OCI-LY7 (cell line): ENCODE measurements at regions not wholly inside any gene's neighbourhood (a gene's known extent, or its start where the extent isn't known, plus 50 kb on each side); places are given as distances from the start of the nearest gene placed in this dataset.
A peak's percentile ranks its signal among the peaks of the same experiment; 100 is the strongest.

Source experiments
- BruUV-seq: library from RNA; stranded (reverse); fragments of 400-500 nt; replicated peaks from 2 replicates; lab custom pipeline; 2021; lab: Mats Ljungman, UMichigan
- CTCF ChIA-PET: fragments of 300-600 bp; sonication (Branson Sonifier 250); formaldehyde crosslinking; loops from one replicate; lab custom pipeline; 2022; ENCODE audit warnings: antibody characterized with exemption; ENCODE audit not compliant: unreplicated experiment; lab: Charles Lee
- POLR2A ChIA-PET: fragments of 300-600 bp; sonication (Branson Sonifier 250); formaldehyde crosslinking; loops from one replicate; lab custom pipeline; 2022; ENCODE audit warnings: antibody characterized with exemption; lab: Charles Lee
- DNase-seq: peaks from one replicate; pipeline ENCODE4 v3.0.0-alpha.2; 2015; ENCODE audit warnings: low spot score
- H2AFZ ChIP-seq: fragments of 200-600 bp; sonication (generic), shearing (Covaris generic); 2 replicates; pipeline ENCODE4 v1.6.1; 2014; ENCODE audit warnings: mild to moderate bottlenecking, antibody characterized with exemption, low read length, moderate library complexity
- H3K27ac ChIP-seq: fragments of 200-600 bp; sonication (generic); 2 replicates; pipeline ENCODE4 v1.5.1; 2014; ENCODE audit warnings: mixed run types, low read depth, mild to moderate bottlenecking, moderate library complexity, low read length, inconsistent platforms; ENCODE audit not compliant: poor library complexity, severe bottlenecking
- H3K36me3 ChIP-seq: fragments of 200-600 bp; sonication (generic); 2 replicates; pipeline ENCODE4 v1.6.1; 2014; ENCODE audit warnings: mild to moderate bottlenecking, antibody characterized with exemption, low read length, moderate library complexity, mixed read lengths; ENCODE audit not compliant: insufficient read depth
- H3K4me1 ChIP-seq: fragments of 200-600 bp; sonication (generic); 2 replicates; pipeline ENCODE4 v1.5.1; 2014; ENCODE audit warnings: mild to moderate bottlenecking, low read length; ENCODE audit not compliant: insufficient read depth, poor library complexity, severe bottlenecking
- H3K4me2 ChIP-seq: fragments of 200-600 bp; sonication (generic); 2 replicates; pipeline ENCODE4 v1.6.1; 2014; ENCODE audit warnings: mild to moderate bottlenecking, low read length
- H3K4me3 ChIP-seq: fragments of 200-600 bp; sonication (generic); 2 replicates; pipeline ENCODE4 v1.5.1; 2014; ENCODE audit warnings: mild to moderate bottlenecking, low read depth, low read length; ENCODE audit not compliant: poor library complexity, severe bottlenecking
- H3K79me2 ChIP-seq: fragments of 200-600 bp; sonication (generic); 2 replicates; pipeline ENCODE4 v1.6.1; 2016; ENCODE audit warnings: low read depth, mild to moderate bottlenecking, low read length, moderate library complexity, mixed read lengths; ENCODE audit not compliant: insufficient read depth
- H3K9me2 ChIP-seq: fragments of 200-600 bp; sonication (generic); 2 replicates; pipeline ENCODE4 v1.6.1; 2016; ENCODE audit warnings: mild to moderate bottlenecking, low read length, mixed read lengths; ENCODE audit not compliant: insufficient read depth
- H3K9me3 ChIP-seq: fragments of 200-600 bp; sonication (generic); 2 replicates; pipeline ENCODE4 v1.6.1; 2014; ENCODE audit warnings: mild to moderate bottlenecking, mixed run types, low read length, mixed read lengths
- H4K20me1 ChIP-seq: fragments of 200-600 bp; sonication (generic); 2 replicates; pipeline ENCODE4 v1.6.1; 2014; ENCODE audit warnings: mild to moderate bottlenecking, antibody characterized with exemption, low read length, moderate library complexity, mixed read lengths; ENCODE audit not compliant: insufficient read depth
- CTCF ChIP-seq: fragments of 200-600 bp; sonication (generic); conservative IDR thresholded peaks from 2 replicates; pipeline ENCODE4 v1.5.1; 2014; ENCODE audit warnings: mild to moderate bottlenecking, antibody characterized with exemption, low read length, moderate library complexity, mixed read lengths
- EZH2phosphoT487 ChIP-seq: fragments of 200-600 bp; sonication (generic); IDR thresholded peaks from 2 replicates; pipeline ENCODE4 v1.6.1; 2018; ENCODE audit warnings: low read depth, borderline replicate concordance, mild to moderate bottlenecking, mixed run types, antibody characterized with exemption, low read length, moderate library complexity, mixed read lengths
- intact Hi-C: fragments of 100-400 bp; cut with micrococcal nuclease; formaldehyde crosslinking; loops from one replicate; pipeline ENCODE4 v1.10.0; 2022; ENCODE audit not compliant: unreplicated experiment

- Histone ChIP-seq H3K4me3 (no peak overlapping the region), H3K36me3 (no peaks in the 10 kb centered on the region), H2AFZ (no peak overlapping the region), H3K27ac (no peak overlapping the region), H3K9me2 (no peaks in the 10 kb centered on the region), H3K9me3 (no peaks in the 10 kb centered on the region), H4K20me1 (no peaks in the 10 kb centered on the region), H3K4me1 (peaks cover 12% of the 10 kb centered on the region), H3K79me2 (no peaks in the 10 kb centered on the region), H3K4me2 (peak overlapping the region; percentile 40; the same call in 1 of the 2 replicates)
- POLR2A ChIA-PET: no interaction called here
- intact Hi-C loops: no loop called here
- TF ChIP-seq EZH2phosphoT487: no peak
- no peak for TF ChIP-seq CTCF
- BruUV-seq: no TSS peak
- DNase-seq: peak; percentile 70
- CTCF ChIA-PET: no interaction called here
These were observed 1223.1 kb upstream of the ZEB2 start for GRCh38 chr2:145743011-145743410.

GRCh38 chr2:145741636-145742035 lies 1221.7 kb upstream of the ZEB2 start:
- H2AFZ ChIP-seq: no peak overlapping the region
- TF ChIP-seq EZH2phosphoT487 (no peak), CTCF (no peak)
- ChIA-PET POLR2A (interaction anchor here (0.5 to 0.8 kb wide), 2 partner anchors 1377 to 1666 kb away, joined by 3 to 5 read pairs; no protein-coding TSS in a partner anchor), CTCF (no interaction called here)
- no peaks in the 10 kb centered on the region for H3K36me3 ChIP-seq
- H3K4me1 ChIP-seq: peaks cover 12% of the 10 kb centered on the region
- no peak overlapping the region for H3K27ac ChIP-seq
- BruUV-seq: no TSS peak
- DNase-seq: no peak
- no peak overlapping the region for H3K4me3 ChIP-seq
- intact Hi-C loops: no loop called here
- H3K9me3 ChIP-seq: no peaks in the 10 kb centered on the region
- H3K79me2 ChIP-seq: no peaks in the 10 kb centered on the region
- no peak overlapping the region for H3K4me2 ChIP-seq
- H4K20me1 ChIP-seq: no peaks in the 10 kb centered on the region
- no peaks in the 10 kb centered on the region for H3K9me2 ChIP-seq

- Histone ChIP-seq H3K27ac (no peak overlapping the region), H3K79me2 (no peaks in the 10 kb centered on the region), H3K36me3 (no peaks in the 10 kb centered on the region), H3K4me2 (no peak overlapping the region), H3K9me3 (no peaks in the 10 kb centered on the region), H3K4me1 (peaks cover 12% of the 10 kb centered on the region), H3K4me3 (no peak overlapping the region), H4K20me1 (no peaks in the 10 kb centered on the region), H2AFZ (no peak overlapping the region), H3K9me2 (no peaks in the 10 kb centered on the region)
- POLR2A ChIA-PET: interaction anchor here (0.5 to 0.8 kb wide), 2 partner anchors 1377 to 1667 kb away, joined by 3 to 5 read pairs; no protein-coding TSS in a partner anchor
- intact Hi-C loops: no loop called here
- CTCF ChIA-PET: no interaction called here
- BruUV-seq: no TSS peak
- no peak for DNase-seq
- no peak for TF ChIP-seq EZH2phosphoT487
These were observed 1221.3 kb upstream of the ZEB2 start for GRCh38 chr2:145741181-145741580.
